GM23248 (cell line): ENCODE measurements at regions not wholly inside any gene's neighbourhood (a gene's known extent, or its start where the extent isn't known, plus 50 kb on each side); places are given as distances from the start of the nearest gene placed in this dataset.
"Not testable (repeated sequence)": the region's sequence is repeated elsewhere in the genome, so short reads cannot be mapped to it uniquely, and the experiment has no call there.

Source experiments
- DNase-seq: peaks from one replicate; pipeline ENCODE4 v3.0.0-alpha.2; 2015
- H2AFZ ChIP-seq: fragments of 200-600 bp; sonication (generic); 2 replicates; pipeline ENCODE4 v1.6.1; 2016; ENCODE audit warnings: antibody characterized with exemption
- H3F3A ChIP-seq: fragments of 200-600 bp; sonication (generic); 2 replicates; pipeline ENCODE4 v1.6.1; 2016; ENCODE audit warnings: mild to moderate bottlenecking, antibody characterized with exemption, mixed run types; ENCODE audit not compliant: insufficient read depth
- H3K27ac ChIP-seq: fragments of 200-600 bp; sonication (generic); 2 replicates; pipeline ENCODE4 v1.5.1; 2016; ENCODE audit warnings: mild to moderate bottlenecking
- H3K27me3 ChIP-seq: fragments of 200-600 bp; sonication (generic); replicated peaks from 2 replicates; pipeline ENCODE4 v1.6.1; 2016; ENCODE audit warnings: mild to moderate bottlenecking; ENCODE audit not compliant: insufficient read depth
- H3K36me3 ChIP-seq: fragments of 200-600 bp; sonication (generic); 2 replicates; pipeline ENCODE4 v1.6.1; 2016; ENCODE audit warnings: low read depth, mild to moderate bottlenecking
- H3K4me1 ChIP-seq: fragments of 200-600 bp; sonication (generic); 2 replicates; pipeline ENCODE4 v1.6.1; 2016; ENCODE audit warnings: mild to moderate bottlenecking; ENCODE audit not compliant: insufficient read depth
- H3K4me2 ChIP-seq: fragments of 200-600 bp; sonication (generic); one replicate; pipeline ENCODE4 v1.6.1; 2016; ENCODE audit warnings: mild to moderate bottlenecking; ENCODE audit not compliant: unreplicated experiment
- H3K4me3 ChIP-seq: fragments of 200-600 bp; sonication (generic); 2 replicates; pipeline ENCODE4 v1.5.1; 2016; ENCODE audit warnings: mild to moderate bottlenecking
- H3K79me2 ChIP-seq: fragments of 200-600 bp; sonication (generic); 2 replicates; pipeline ENCODE4 v1.6.1; 2016; ENCODE audit warnings: mild to moderate bottlenecking; ENCODE audit not compliant: insufficient read depth
- H3K9ac ChIP-seq: fragments of 200-600 bp; sonication (generic); 2 replicates; pipeline ENCODE4 v1.6.1; 2016; ENCODE audit warnings: mild to moderate bottlenecking
- H3K9me2 ChIP-seq: fragments of 200-600 bp; sonication (generic); 2 replicates; pipeline ENCODE4 v1.6.1; 2016; ENCODE audit warnings: mixed run types, mild to moderate bottlenecking, moderate library complexity; ENCODE audit not compliant: insufficient read depth
- H3K9me3 ChIP-seq: fragments of 200-600 bp; sonication (generic); one replicate; pipeline ENCODE4 v1.6.1; 2017; ENCODE audit warnings: low read depth
- H4K20me1 ChIP-seq: fragments of 200-600 bp; sonication (generic); 2 replicates; pipeline ENCODE4 v1.6.0; 2016; ENCODE audit not compliant: insufficient read depth
- EZH2 ChIP-seq: fragments of 200-600 bp; sonication (generic); IDR thresholded peaks from 2 replicates; pipeline ENCODE4 v1.6.1; 2018; ENCODE audit warnings: antibody characterized with exemption, mild to moderate bottlenecking; ENCODE audit not compliant: insufficient read depth, poor library complexity, severe bottlenecking
- EZH2phosphoT487 ChIP-seq: fragments of 200-600 bp; sonication (generic); IDR thresholded peaks from 2 replicates; pipeline ENCODE4 v1.6.1; 2018; ENCODE audit warnings: antibody characterized with exemption, moderate library complexity, mild to moderate bottlenecking, low read depth; ENCODE audit not compliant: insufficient read depth
- WGBS, 2 experiments: methylation state at CpG; one replicate each; pipeline ENCODE4 v1.1.6; 2015 to 2017; ENCODE audit warnings: low lambda C conversion rate in 2 of 2, low coverage in 1 of 2; ENCODE audit errors: missing lambda C conversion rate in 2 of 2; 5-methylcytosine and 5-hydroxymethylcytosine counted together
- in situ Hi-C: fragments of 300-500 bp; cut with MboI; formaldehyde crosslinking; loops from 2 replicates; pipeline ENCODE4 v1.15.0; 2020

- Histone ChIP-seq H3K4me2 (no peak overlapping the region), H3F3A (no peaks in the 10 kb centered on the region), H3K9me3 (peaks cover 5% of the 10 kb centered on the region), H3K4me1 (no peaks in the 10 kb centered on the region), H3K36me3 (no peaks in the 10 kb centered on the region), H3K27me3 (no peaks in the 10 kb centered on the region), H3K27ac (no peak overlapping the region), H2AFZ (no peak overlapping the region), H4K20me1 (no peaks in the 10 kb centered on the region), H3K79me2 (no peaks in the 10 kb centered on the region), H3K9ac (no peak overlapping the region), H3K4me3 (no peak overlapping the region), H3K9me2 (no peaks in the 10 kb centered on the region)
- in situ Hi-C loops: no loop called here
- TF ChIP-seq EZH2 (no peak), EZH2phosphoT487 (no peak)
- 0 to 2% methylated on average over 1 of the region's 1 CpG for WGBS, 2 experiments
- DNase-seq: no peak
Measured at GRCh38 chr9:102445181-102445747, 549.9 kb upstream of the CYLC2 start.

DNA sequence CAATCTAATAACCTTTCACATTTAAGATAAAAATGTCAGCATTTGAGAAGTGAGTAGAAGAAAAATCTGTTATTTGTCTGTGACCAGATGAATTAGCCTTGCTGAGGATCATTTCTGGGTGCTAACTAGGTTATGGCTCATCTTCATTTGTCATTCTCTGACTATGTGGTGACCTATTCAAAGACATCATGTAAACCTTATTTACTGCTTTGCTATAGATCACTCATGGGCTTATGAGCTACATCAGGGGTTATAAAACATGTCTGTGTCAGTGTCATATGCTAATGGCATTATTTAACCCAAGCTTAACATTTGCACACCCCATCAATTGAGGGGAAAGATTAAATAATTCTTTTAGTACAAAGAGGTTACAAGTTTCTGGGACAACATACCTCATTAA is 555.5 kb upstream of the CYLC2 start:
- H3F3A ChIP-seq: no peaks in the 10 kb centered on the region
- H3K9ac ChIP-seq: no peak overlapping the region
- H3K4me3 ChIP-seq: no peak overlapping the region
- H3K9me2 ChIP-seq: no peaks in the 10 kb centered on the region
- no peaks in the 10 kb centered on the region for H3K27me3 ChIP-seq
- H3K27ac ChIP-seq: no peak overlapping the region
- DNase-seq: no peak
- in situ Hi-C loops: no loop called here
- H2AFZ ChIP-seq: no peak overlapping the region
- TF ChIP-seq EZH2phosphoT487: no peak
- TF ChIP-seq EZH2: no peak
- H3K9me3 ChIP-seq: peaks cover 5% of the 10 kb centered on the region
- no peaks in the 10 kb centered on the region for H3K4me1 ChIP-seq
- H4K20me1 ChIP-seq: no peaks in the 10 kb centered on the region
- H3K36me3 ChIP-seq: no peaks in the 10 kb centered on the region
- no peak overlapping the region for H3K4me2 ChIP-seq
- H3K79me2 ChIP-seq: no peaks in the 10 kb centered on the region

- H3K36me3 ChIP-seq, H3F3A ChIP-seq, H3K9me2 ChIP-seq, H3K79me2 ChIP-seq, H3K4me3 ChIP-seq, H3K9me3 ChIP-seq, H3K4me2 ChIP-seq, H3K27me3 ChIP-seq, in situ Hi-C loops, DNase-seq, H3K4me1 ChIP-seq, H3K27ac ChIP-seq, H4K20me1 ChIP-seq, H3K9ac ChIP-seq, H2AFZ ChIP-seq: not testable (repeated sequence)
- WGBS, 2 experiments: 34 to 41% methylated on average over 13 of the region's 13 CpGs
Measured at GRCh38 chr9:102436599-102436998, 558.5 kb upstream of the CYLC2 start.

DNA sequence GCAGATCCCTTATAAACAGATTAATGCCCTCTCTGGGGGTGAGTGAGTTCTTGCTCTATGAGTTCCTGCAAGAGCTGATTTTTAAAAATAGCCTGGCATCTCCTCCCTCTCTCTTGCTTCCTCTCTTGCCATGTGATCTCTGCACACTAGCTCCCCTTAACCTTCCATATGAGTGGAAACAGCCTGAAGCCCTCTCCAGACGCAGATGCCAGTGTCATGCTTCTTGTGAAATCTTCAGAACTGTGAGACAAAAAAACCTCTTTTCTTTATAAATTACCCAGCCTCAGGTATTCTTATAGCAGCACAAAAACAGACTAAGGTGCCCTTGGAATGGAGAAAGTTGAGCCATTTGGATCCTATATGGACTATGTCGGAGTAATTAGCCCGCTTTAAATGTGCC is 559.7 kb upstream of the CYLC2 start:
- Histone ChIP-seq H4K20me1 (no peaks in the 10 kb centered on the region), H3K4me1 (no peaks in the 10 kb centered on the region), H3K4me2 (no peak overlapping the region), H3K4me3 (no peak overlapping the region), H3K79me2 (no peaks in the 10 kb centered on the region), H2AFZ (no peak overlapping the region), H3K9me3 (no peaks in the 10 kb centered on the region), H3K27me3 (no peaks in the 10 kb centered on the region), H3K36me3 (no peaks in the 10 kb centered on the region), H3K9ac (no peak overlapping the region), H3K9me2 (no peaks in the 10 kb centered on the region), H3F3A (no peaks in the 10 kb centered on the region), H3K27ac (no peak overlapping the region)
- WGBS, 2 experiments: 20 to 22% methylated on average over 3 of the region's 3 CpGs
- in situ Hi-C loops: no loop called here
- no peak for DNase-seq
- TF ChIP-seq EZH2 (no peak), EZH2phosphoT487 (no peak)

- no peaks in the 10 kb centered on the region for H3K4me1 ChIP-seq
- in situ Hi-C loops: no loop called here
- no peaks in the 10 kb centered on the region for H3K79me2 ChIP-seq
- no peak overlapping the region for H3K9ac ChIP-seq
- no peaks in the 10 kb centered on the region for H3K36me3 ChIP-seq
- no peak overlapping the region for H2AFZ ChIP-seq
- H3K9me2 ChIP-seq: no peaks in the 10 kb centered on the region
- no peak overlapping the region for H3K4me3 ChIP-seq
- no peak overlapping the region for H3K4me2 ChIP-seq
- no peaks in the 10 kb centered on the region for H4K20me1 ChIP-seq
- no peaks in the 10 kb centered on the region for H3F3A ChIP-seq
- no peaks in the 10 kb centered on the region for H3K9me3 ChIP-seq
- no peak for DNase-seq
- H3K27me3 ChIP-seq: no peaks in the 10 kb centered on the region
- 3 to 5% methylated on average over 1 of the region's 1 CpG for WGBS, 2 experiments
- TF ChIP-seq EZH2phosphoT487 (no peak), EZH2 (no peak)
- H3K27ac ChIP-seq: no peak overlapping the region
Measured at GRCh38 chr9:102434545-102434944, 560.6 kb upstream of the CYLC2 start.
